ENCODE measurements at regions not wholly inside any gene's neighbourhood (a gene's known extent, or its start where the extent isn't known, plus 50 kb on each side); places are given as distances from the start of the nearest gene placed in this dataset.

DNA sequence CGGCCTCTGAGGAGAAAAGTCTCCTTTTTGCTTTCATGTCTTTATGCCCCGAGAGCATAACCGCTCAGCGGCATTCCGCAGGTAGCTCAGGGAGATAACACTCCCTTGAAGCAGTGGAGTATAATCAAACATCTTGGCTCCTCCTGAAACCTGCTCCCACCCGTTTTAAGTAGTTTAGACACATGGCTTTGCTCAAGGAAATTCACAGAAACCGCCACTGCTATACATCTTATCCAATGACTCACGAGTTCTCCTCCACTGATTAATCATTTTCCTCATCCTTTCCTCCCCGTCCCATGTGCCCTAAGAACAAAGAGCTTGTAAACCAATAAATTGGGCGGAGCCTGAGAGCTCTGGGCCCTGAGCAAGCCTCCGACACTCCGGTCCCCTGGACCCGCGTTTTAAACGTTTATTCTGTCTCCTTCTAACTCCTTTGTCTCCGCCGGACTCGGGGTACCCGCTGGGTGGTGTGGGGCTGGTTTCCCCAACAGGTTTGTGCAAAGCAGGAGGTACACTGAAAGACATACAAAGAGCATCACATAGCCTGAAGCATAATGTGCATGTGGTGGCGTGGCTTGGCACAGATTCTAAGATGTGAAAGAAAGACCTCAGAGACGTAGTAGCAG lies 401.2 kb downstream of the TLL1 start:
- Histone ChIP-seq H2BK20ac (ENCODE audit: low read length) (no peak overlapping the region), H4K5ac (ENCODE audit: insufficient read length, low read depth, low read length) (no peak overlapping the region), H2BK15ac (ENCODE audit: low read length) (no peak overlapping the region), H3K4me1 (replicated peaks in 1 of 4; ENCODE audit: control insufficient read depth in 3 of 4, insufficient read depth in 4 of 4, low read length in 3 of 4) (no peaks in the 10 kb centered on the region), H3K23me2 (ENCODE audit: low read depth, low read length) (no peaks in the 10 kb centered on the region), H3K27me3 (replicated peaks in 1 of 4; ENCODE audit: control insufficient read depth in 3 of 4, extremely low read depth in 1 of 4, insufficient read depth in 3 of 4, low read length in 3 of 4) (no peaks in the 10 kb centered on the region), H3K79me1 (ENCODE audit: low read depth, low read length) (no peaks in the 10 kb centered on the region), H3K9me3 (ENCODE audit: insufficient read depth in 2 of 2, low read depth in 1 of 2, low read length in 1 of 2) (no peaks in the 10 kb centered on the region), H3K4me3 (ENCODE audit: extremely low read depth in 1 of 4, insufficient read depth in 2 of 4, low read depth in 3 of 4, low read length in 4 of 4) (no peak overlapping the region), H4K91ac (replicated peaks; ENCODE audit: insufficient read length, low read length) (no peak overlapping the region), H4K8ac (ENCODE audit: extremely low read depth, insufficient read depth, low read length) (no peak overlapping the region), H3K79me2 (ENCODE audit: control insufficient read depth in 1 of 2, insufficient read depth in 2 of 2, low read length in 2 of 2) (no peaks in the 10 kb centered on the region), H3K27ac (ENCODE audit: low read depth, low read length) (no peak overlapping the region), H4K20me1 (replicated peaks in 1 of 2; ENCODE audit: control insufficient read depth in 1 of 2, insufficient read depth in 2 of 2, low read length in 2 of 2) (no peaks in the 10 kb centered on the region), H3K36me3 (ENCODE audit: control insufficient read depth in 2 of 4, insufficient read depth in 4 of 4, low read length in 3 of 4) (no peaks in the 10 kb centered on the region), H3K23ac (ENCODE audit: insufficient read length) (no peak overlapping the region), H2AK5ac (ENCODE audit: low read depth, low read length) (no peak overlapping the region), H2BK120ac (replicated peaks; ENCODE audit: low read depth, low read length) (no peak overlapping the region), H2AFZ (ENCODE audit: low read length) (peak overlapping the region; percentile 40; the same call in 1 of the 2 replicates), H3K56ac (replicated peaks; ENCODE audit: insufficient read length, low read depth, low read length) (no peak overlapping the region), H3K4ac (replicated peaks; ENCODE audit: insufficient read length, low read depth, low read length) (no peak overlapping the region), H3K9ac (replicated peaks in 1 of 4; ENCODE audit: extremely low read depth in 1 of 4, low read depth in 3 of 4, low read length in 3 of 4) (no peak overlapping the region), H2BK12ac (ENCODE audit: low read depth, low read length) (no peak overlapping the region), H2BK5ac (ENCODE audit: low read depth, low read length) (no peak overlapping the region), H3K14ac (ENCODE audit: insufficient read length) (no peak overlapping the region), H3K4me2 (ENCODE audit: insufficient read depth in 1 of 2, low read depth in 2 of 2, low read length in 2 of 2) (no peak overlapping the region), H3K18ac (ENCODE audit: extremely low read depth, low read length) (no peak overlapping the region)
- POLR2A ChIA-PET (ENCODE audit: partially characterized antibody), result no interaction called here
- 96% methylated on average over 18 of the region's 21 CpGs; no CpG with 5 or more reads in 1 of the 2 experiments for WGBS, 2 experiments (ENCODE audit: extremely low coverage in 1 of 2, insufficient coverage in 1 of 2, insufficient read length in 1 of 2, insufficient replicate concordance in 2 of 2, low coverage in 1 of 2, low lambda C conversion rate in 2 of 2, missing lambda C conversion rate in 1 of 2)
- FAIRE-seq, result no peak
- DNase-seq (ENCODE audit: low read depth in 1 of 2, low spot score in 2 of 2), result no peak
- CTCF ChIA-PET (ENCODE audit: partially characterized antibody), result no interaction called here
- TF ChIP-seq RNF2 (IDR thresholded peaks at IDR 0.05; ENCODE audit: borderline replicate concordance, low read depth, low read length, missing control alignments, poor library complexity, severe bottlenecking), result no peak
- TF ChIP-seq JUND (IDR thresholded peaks at IDR 0.05; ENCODE audit: low read length), result no peak
- TF ChIP-seq BACH1 (IDR thresholded peaks at IDR 0.05; ENCODE audit: low read length), result no peak
- no peak for TF ChIP-seq NANOG (IDR thresholded peaks at IDR 0.05; ENCODE audit: insufficient read depth, low read depth, low read length, poor library complexity, severe bottlenecking)
- no peak for TF ChIP-seq CREB1 (IDR thresholded peaks at IDR 0.05)
- TF ChIP-seq GABPA (IDR thresholded peaks at IDR 0.05; ENCODE audit: borderline replicate concordance, insufficient read depth, low read length), result no peak
- TF ChIP-seq CHD1 (IDR thresholded peaks at IDR 0.05; ENCODE audit: low read depth, low read length), result no peak
- no peak for TF ChIP-seq CBX5 (IDR thresholded peaks at IDR 0.05; ENCODE audit: low read depth, low read length)
- TF ChIP-seq RAD21 (IDR thresholded peaks at IDR 0.05 in 1 of 2, conservative IDR thresholded peaks at IDR 0.05 in 1 of 2; ENCODE audit: low read depth in 2 of 2, low read length in 2 of 2), result no peak
- TF ChIP-seq, protein P1, sequence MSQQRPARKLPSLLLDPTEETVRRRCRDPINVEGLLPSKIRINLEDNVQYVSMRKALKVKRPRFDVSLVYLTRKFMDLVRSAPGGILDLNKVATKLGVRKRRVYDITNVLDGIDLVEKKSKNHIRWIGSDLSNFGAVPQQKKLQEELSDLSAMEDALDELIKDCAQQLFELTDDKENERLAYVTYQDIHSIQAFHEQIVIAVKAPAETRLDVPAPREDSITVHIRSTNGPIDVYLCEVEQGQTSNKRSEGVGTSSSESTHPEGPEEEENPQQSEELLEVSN (IDR thresholded peaks at IDR 0.05), result no peak
- no peak for TF ChIP-seq JUN (IDR thresholded peaks at IDR 0.05; ENCODE audit: low read depth, low read length)
- TF ChIP-seq TBP (IDR thresholded peaks at IDR 0.05; ENCODE audit: low read depth, low read length), result no peak
- TF ChIP-seq KDM4A (IDR thresholded peaks at IDR 0.05; ENCODE audit: low read depth, low read length, severe bottlenecking), result no peak
